Putamen (tissue), 1 donor: ENCODE measurements at regions not wholly inside any gene's neighbourhood (a gene's known extent, or its start where the extent isn't known, plus 50 kb on each side); places are given as distances from the start of the nearest gene placed in this dataset.
"Not testable (repeated sequence)": the region's sequence is repeated elsewhere in the genome, so short reads cannot be mapped to it uniquely, and the experiment has no call there.

ENCODE experiments used
- DNase-seq: peaks from one replicate; pipeline ENCODE4 v3.0.0-alpha.2; 2016; ENCODE audit warnings: low spot score

GRCh38 chr10:34907743-34908430 lies 92.8 kb upstream of the PARD3 start:
- DNase-seq, result no peak

- no peak for DNase-seq
Observed at GRCh38 chr10:34906067-34906965, 91.2 kb upstream of the PARD3 start.

GRCh38 chr10:34905200-34905927 lies 90.3 kb upstream of the PARD3 start:
- no peak for DNase-seq

GRCh38 chr10:34904191-34904590 lies 89.1 kb upstream of the PARD3 start:
- no peak for DNase-seq

GRCh38 chr10:34899161-34899560 lies 84.1 kb upstream of the PARD3 start:
- DNase-seq, result no peak

GRCh38 chr10:34895977-34896376 lies 80.9 kb upstream of the PARD3 start:
- DNase-seq, result no peak

- DNase-seq, result not testable (repeated sequence)
Observed at GRCh38 chr10:34895046-34895445, 80.0 kb upstream of the PARD3 start.

- DNase-seq, result not testable (repeated sequence)
Observed at GRCh38 chr10:34892521-34892920, 77.4 kb upstream of the PARD3 start.

GRCh38 chr10:34890939-34891338 lies 75.8 kb upstream of the PARD3 start:
- no peak for DNase-seq

GRCh38 chr10:34889004-34889869 lies 74.1 kb upstream of the PARD3 start:
- DNase-seq, result no peak

- DNase-seq, result no peak
Observed at GRCh38 chr10:34886906-34887642, 72.0 kb upstream of the PARD3 start.

GRCh38 chr10:34885898-34886297 lies 70.8 kb upstream of the PARD3 start:
- DNase-seq, result no peak

GRCh38 chr10:34885011-34885410 lies 69.9 kb upstream of the PARD3 start:
- no peak for DNase-seq

GRCh38 chr10:34884272-34884952 lies 69.3 kb upstream of the PARD3 start:
- no peak for DNase-seq

GRCh38 chr10:34880817-34881216 lies 65.7 kb upstream of the PARD3 start:
- no peak for DNase-seq

- not testable (repeated sequence) for DNase-seq
Observed at GRCh38 chr10:34878651-34879050, 63.6 kb upstream of the PARD3 start.

GRCh38 chr10:34875061-34875460 lies 60.0 kb upstream of the PARD3 start:
- DNase-seq, result no peak

- no peak for DNase-seq
Observed at GRCh38 chr10:34872820-34873219, 57.7 kb upstream of the PARD3 start.

- DNase-seq, result no peak
Observed at GRCh38 chr10:34869135-34869836, 54.2 kb upstream of the PARD3 start.

- no peak for DNase-seq
Observed at GRCh38 chr10:34868589-34868988, 53.5 kb upstream of the PARD3 start.
